Neural progenitor cell (in vitro differentiated cells): ENCODE measurements at regions not wholly inside any gene's neighbourhood (a gene's known extent, or its start where the extent isn't known, plus 50 kb on each side); places are given as distances from the start of the nearest gene placed in this dataset.
"Not testable (repeated sequence)": the region's sequence is repeated elsewhere in the genome, so short reads cannot be mapped to it uniquely, and the experiment has no call there.

Experiments used
- DNase-seq: peaks from one replicate; pipeline ENCODE4 v3.0.0-alpha.2; 2016; ENCODE audit warnings: low spot score
- H2AFZ ChIP-seq: fragments of 200-600 bp; sonication (generic); replicated peaks from 2 replicates; pipeline ENCODE4 v1.6.1; 2016; ENCODE audit warnings: antibody characterized with exemption
- H3F3A ChIP-seq: fragments of 200-600 bp; sonication (generic); 2 replicates; pipeline ENCODE4 v1.6.1; 2016; ENCODE audit warnings: antibody characterized with exemption, low read depth
- H3K27ac ChIP-seq: fragments of 200-600 bp; sonication (generic); 2 replicates; pipeline ENCODE4 v1.5.1; 2016; ENCODE audit warnings: mild to moderate bottlenecking
- H3K27me3 ChIP-seq: fragments of 200-600 bp; sonication (generic); 2 replicates; pipeline ENCODE4 v1.6.1; 2016; ENCODE audit warnings: mild to moderate bottlenecking, moderate library complexity
- H3K36me3 ChIP-seq: fragments of 200-600 bp; sonication (generic); 2 replicates; pipeline ENCODE4 v1.5.1; 2016
- H3K4me1 ChIP-seq: fragments of 200-600 bp; sonication (generic); 2 replicates; pipeline ENCODE4 v1.6.1; 2016; ENCODE audit warnings: mixed run types
- H3K4me2 ChIP-seq: fragments of 200-600 bp; sonication (generic); 2 replicates; pipeline ENCODE4 v1.6.1; 2016
- H3K4me3 ChIP-seq: fragments of 200-600 bp; sonication (generic); 2 replicates; pipeline ENCODE4 v1.5.1; 2016
- H3K79me2 ChIP-seq: fragments of 200-600 bp; sonication (generic); 2 replicates; pipeline ENCODE4 v1.6.1; 2016; ENCODE audit warnings: low read depth
- H3K9ac ChIP-seq: fragments of 200-600 bp; sonication (generic); 2 replicates; pipeline ENCODE4 v1.6.1; 2016
- H3K9me3 ChIP-seq: fragments of 200-600 bp; sonication (generic); 2 replicates; pipeline ENCODE4 v1.5.1; 2016; ENCODE audit warnings: low read depth
- H4K20me1 ChIP-seq: fragments of 200-600 bp; sonication (generic); 2 replicates; pipeline ENCODE4 v1.6.1; 2016; ENCODE audit warnings: low read depth
- H3K27ac Mint-ChIP-seq: 3 replicates; pipeline ENCODE4 v1.8.0; 2021; ENCODE audit warnings: mixed read lengths
- H3K27me3 Mint-ChIP-seq: 2 replicates; pipeline ENCODE4 v1.8.0; 2022; ENCODE audit warnings: low read depth, mild to moderate bottlenecking, inconsistent platforms, moderate library complexity, mixed read lengths; ENCODE audit not compliant: insufficient read depth
- H3K36me3 Mint-ChIP-seq: 3 replicates; pipeline ENCODE4 v1.8.0; 2021; ENCODE audit warnings: mixed read lengths
- H3K4me1 Mint-ChIP-seq: 3 replicates; pipeline ENCODE4 v1.8.0; 2021; ENCODE audit warnings: mixed read lengths
- H3K4me3 Mint-ChIP-seq: 3 replicates; pipeline ENCODE4 v1.8.0; 2021; ENCODE audit warnings: mild to moderate bottlenecking, moderate library complexity, mixed read lengths
- H3K9me3 Mint-ChIP-seq: 3 replicates; pipeline ENCODE4 v1.8.0; 2020; ENCODE audit warnings: mixed read lengths
- EZH2 ChIP-seq: fragments of 200-600 bp; sonication (generic); IDR thresholded peaks from 2 replicates; pipeline ENCODE4 v1.6.1; 2017; ENCODE audit warnings: antibody characterized with exemption, mild to moderate bottlenecking, moderate library complexity
- EZH2phosphoT487 ChIP-seq: fragments of 200-600 bp; sonication (generic); IDR thresholded peaks from 2 replicates; pipeline ENCODE4 v1.6.1; 2017; ENCODE audit warnings: antibody characterized with exemption
- TF ChIP-seq, protein P1 (sequence below): fragments of 200-600 bp; sonication (generic); IDR thresholded peaks from 2 replicates; pipeline ENCODE4 v1.5.1; 2017; ENCODE audit warnings: antibody characterized with exemption, mild to moderate bottlenecking

DNA sequence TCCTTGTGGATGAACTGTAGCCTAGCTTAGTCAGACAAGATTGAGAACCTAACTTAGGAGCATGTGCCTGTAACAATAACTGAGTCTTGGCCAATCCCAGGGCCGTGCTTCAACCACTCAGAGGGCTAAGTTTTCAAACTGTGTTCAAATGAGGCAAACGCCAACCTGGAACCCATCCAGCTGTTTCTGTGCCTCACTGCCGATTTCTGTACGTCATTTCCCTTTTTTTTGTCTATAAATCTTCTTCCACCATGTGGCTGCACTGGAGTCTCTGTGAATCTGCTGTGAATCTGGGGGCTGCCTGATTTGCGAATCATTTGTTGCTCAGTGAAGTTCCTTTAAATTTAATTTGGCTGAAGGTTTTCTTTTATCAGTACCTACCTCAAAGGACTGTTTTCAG is 115.0 kb upstream of the CHD6 start:
- Histone ChIP-seq H3F3A (no peaks in the 10 kb centered on the region), H3K27ac (no peak overlapping the region), H3K9ac (no peak overlapping the region), H3K27me3 (no peaks in the 10 kb centered on the region), H3K4me3 (no peak overlapping the region), H2AFZ (no peak overlapping the region), H4K20me1 (no peaks in the 10 kb centered on the region), H3K4me1 (no peaks in the 10 kb centered on the region), H3K79me2 (no peaks in the 10 kb centered on the region), H3K9me3 (no peaks in the 10 kb centered on the region), H3K36me3 (no peaks in the 10 kb centered on the region), H3K4me2 (no peak overlapping the region)
- H3K4me3 Mint-ChIP-seq, result no peak overlapping the region
- peaks cover 5% of the 10 kb centered on the region for H3K9me3 Mint-ChIP-seq
- no peak for DNase-seq
- no peak for TF ChIP-seq EZH2
- TF ChIP-seq, protein P1, sequence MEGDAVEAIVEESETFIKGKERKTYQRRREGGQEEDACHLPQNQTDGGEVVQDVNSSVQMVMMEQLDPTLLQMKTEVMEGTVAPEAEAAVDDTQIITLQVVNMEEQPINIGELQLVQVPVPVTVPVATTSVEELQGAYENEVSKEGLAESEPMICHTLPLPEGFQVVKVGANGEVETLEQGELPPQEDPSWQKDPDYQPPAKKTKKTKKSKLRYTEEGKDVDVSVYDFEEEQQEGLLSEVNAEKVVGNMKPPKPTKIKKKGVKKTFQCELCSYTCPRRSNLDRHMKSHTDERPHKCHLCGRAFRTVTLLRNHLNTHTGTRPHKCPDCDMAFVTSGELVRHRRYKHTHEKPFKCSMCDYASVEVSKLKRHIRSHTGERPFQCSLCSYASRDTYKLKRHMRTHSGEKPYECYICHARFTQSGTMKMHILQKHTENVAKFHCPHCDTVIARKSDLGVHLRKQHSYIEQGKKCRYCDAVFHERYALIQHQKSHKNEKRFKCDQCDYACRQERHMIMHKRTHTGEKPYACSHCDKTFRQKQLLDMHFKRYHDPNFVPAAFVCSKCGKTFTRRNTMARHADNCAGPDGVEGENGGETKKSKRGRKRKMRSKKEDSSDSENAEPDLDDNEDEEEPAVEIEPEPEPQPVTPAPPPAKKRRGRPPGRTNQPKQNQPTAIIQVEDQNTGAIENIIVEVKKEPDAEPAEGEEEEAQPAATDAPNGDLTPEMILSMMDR, result no peak
- no peak for TF ChIP-seq EZH2phosphoT487
- peaks cover 8% of the 10 kb centered on the region for H3K27me3 Mint-ChIP-seq
- H3K27ac Mint-ChIP-seq, result no peak overlapping the region
- no peaks in the 10 kb centered on the region for H3K4me1 Mint-ChIP-seq
- H3K36me3 Mint-ChIP-seq, result no peaks in the 10 kb centered on the region

DNA sequence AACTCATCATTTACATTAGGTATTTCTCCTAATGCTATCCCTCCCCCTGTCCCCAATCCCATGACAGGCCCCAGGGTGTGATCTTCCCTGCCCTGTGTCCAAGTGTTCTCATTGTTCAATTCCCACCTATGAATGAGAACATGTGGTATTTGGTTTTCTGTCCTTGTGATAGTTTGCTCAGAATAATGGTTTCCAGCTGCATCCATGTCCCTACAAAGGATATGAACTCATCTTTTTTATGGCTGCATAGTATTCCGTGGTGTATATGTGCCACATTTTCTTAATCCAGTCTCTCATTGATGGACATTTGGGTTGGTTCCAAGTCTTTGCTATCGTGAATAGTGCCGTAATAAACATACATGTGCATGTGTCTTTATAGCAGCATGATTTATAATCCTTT is 113.0 kb upstream of the CHD6 start:
- peaks cover 13% of the 10 kb centered on the region for H3K9me3 Mint-ChIP-seq
- H3K27ac Mint-ChIP-seq, H3K27ac ChIP-seq, H3K36me3 Mint-ChIP-seq, H3K9me3 ChIP-seq, H3K4me3 ChIP-seq, H3K9ac ChIP-seq, H3K36me3 ChIP-seq, H3K4me2 ChIP-seq, H3K4me1 Mint-ChIP-seq, DNase-seq, H3K27me3 ChIP-seq, H3K79me2 ChIP-seq, H3F3A ChIP-seq, H3K4me3 Mint-ChIP-seq, H4K20me1 ChIP-seq, H3K4me1 ChIP-seq, H2AFZ ChIP-seq: not testable (repeated sequence)
- H3K27me3 Mint-ChIP-seq, result peaks cover 12% of the 10 kb centered on the region

DNA sequence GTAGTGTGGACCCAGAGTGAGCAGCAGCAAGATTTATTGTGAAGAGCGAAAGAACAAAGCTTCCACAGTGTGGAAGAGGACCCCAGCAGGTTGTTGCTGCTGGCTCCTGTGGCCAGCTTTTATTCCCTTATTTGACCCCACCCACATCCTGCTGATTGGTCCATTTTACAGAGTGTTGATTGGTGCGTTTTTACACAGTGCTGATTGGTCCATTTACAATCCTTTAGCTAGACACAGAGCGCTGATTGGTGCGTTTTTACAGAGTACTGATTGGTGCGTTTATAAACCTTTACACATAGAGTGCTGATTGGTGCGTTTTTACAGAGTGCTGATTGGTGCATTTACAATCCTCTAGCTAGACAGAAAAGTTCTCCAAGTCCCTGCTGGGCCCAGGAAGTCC is 109.5 kb upstream of the CHD6 start:
- H2AFZ ChIP-seq, H4K20me1 ChIP-seq, H3K36me3 ChIP-seq, H3K4me3 ChIP-seq, H3K4me1 ChIP-seq, H3K9me3 Mint-ChIP-seq, H3K27ac Mint-ChIP-seq, H3K36me3 Mint-ChIP-seq, H3K4me1 Mint-ChIP-seq, H3K27me3 ChIP-seq, H3K4me2 ChIP-seq, DNase-seq, H3K27ac ChIP-seq, H3K79me2 ChIP-seq, H3K4me3 Mint-ChIP-seq, H3K9me3 ChIP-seq, H3F3A ChIP-seq, H3K9ac ChIP-seq: not testable (repeated sequence)
- H3K27me3 Mint-ChIP-seq, result peaks cover 15% of the 10 kb centered on the region

DNA sequence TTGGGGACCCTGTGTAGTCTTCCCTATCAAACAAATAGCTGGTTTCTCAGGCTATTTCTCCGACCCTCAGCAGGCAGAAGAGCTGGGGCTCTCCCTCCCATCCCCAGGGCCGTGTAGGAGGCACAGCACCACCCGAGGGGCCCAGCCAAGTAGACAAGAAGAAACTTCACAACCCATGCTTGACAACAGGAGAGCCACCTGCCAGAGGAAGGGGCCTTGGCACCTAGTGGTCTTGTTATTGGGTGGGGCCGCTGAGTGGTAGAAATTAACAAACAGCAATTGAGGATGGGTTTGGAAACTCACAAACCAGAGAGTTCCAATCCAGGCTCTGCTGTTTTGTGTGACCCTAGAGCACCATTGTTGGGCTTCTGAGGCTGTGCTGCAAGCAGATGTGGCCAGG is 108.5 kb upstream of the CHD6 start:
- H3K9ac ChIP-seq, result no peak overlapping the region
- peaks cover 10% of the 10 kb centered on the region for H3K9me3 Mint-ChIP-seq
- no peaks in the 10 kb centered on the region for H3K9me3 ChIP-seq
- DNase-seq, result no peak
- peaks cover 13% of the 10 kb centered on the region for H3K27me3 Mint-ChIP-seq
- no peaks in the 10 kb centered on the region for H3K79me2 ChIP-seq
- no peaks in the 10 kb centered on the region for H3K4me1 ChIP-seq
- no peaks in the 10 kb centered on the region for H3K27me3 ChIP-seq
- H3K4me3 Mint-ChIP-seq, result no peak overlapping the region
- no peaks in the 10 kb centered on the region for H3K36me3 ChIP-seq
- H3K27ac ChIP-seq, result no peak overlapping the region
- no peak overlapping the region for H2AFZ ChIP-seq
- H3F3A ChIP-seq, result no peaks in the 10 kb centered on the region
- no peaks in the 10 kb centered on the region for H3K36me3 Mint-ChIP-seq
- H4K20me1 ChIP-seq, result no peaks in the 10 kb centered on the region
- TF ChIP-seq EZH2 (no peak), EZH2phosphoT487 (no peak)
- TF ChIP-seq, protein P1, result no peak
- no peak overlapping the region for H3K4me2 ChIP-seq
- H3K4me1 Mint-ChIP-seq, result no peaks in the 10 kb centered on the region
- no peak overlapping the region for H3K27ac Mint-ChIP-seq
- no peak overlapping the region for H3K4me3 ChIP-seq
